B cell (primary cell): ENCODE measurements at regions not wholly inside any gene's neighbourhood (a gene's known extent, or its start where the extent isn't known, plus 50 kb on each side); places are given as distances from the start of the nearest gene placed in this dataset.

Experiments
- ATAC-seq: fragments of 200-7000 bp; cut with Tn5 transposase; one replicate; pipeline ENCODE4 v1.10.0; 2021; ENCODE audit warnings: low read depth, mild to moderate bottlenecking, moderate number of reproducible peaks, moderate library complexity
- CTCF ChIA-PET: fragments of 350-600 bp; sonication (Branson Sonifier 250); formaldehyde crosslinking; loops from one replicate; lab custom pipeline; 2021; ENCODE audit warnings: antibody characterized with exemption, inconsistent platforms; lab: Charles Lee
- POLR2A ChIA-PET: fragments of 350-600 bp; sonication (Branson Sonifier 250); formaldehyde crosslinking; loops from one replicate; lab custom pipeline; 2021; ENCODE audit warnings: antibody characterized with exemption; lab: Charles Lee
- DNase-seq: peaks from one replicate; pipeline ENCODE4 v3.0.0; 2013
- H2AFZ ChIP-seq: 2 replicates; pipeline ENCODE4 v1.6.1; 2012; ENCODE audit warnings: mild to moderate bottlenecking, low read depth, low read length; ENCODE audit not compliant: insufficient read depth, poor library complexity, severe bottlenecking
- H3K27ac ChIP-seq, 2 donors: 1 replicate in 1 of 2; 2 replicates in 1 of 2; pipeline ENCODE4 v1.5.1; 2012 to 2013; ENCODE audit warnings: low read length in 2 of 2, mild to moderate bottlenecking in 2 of 2, moderate library complexity in 1 of 2
- H3K27me3 ChIP-seq, 4 experiments: fragments of 200-600 bp in 1 of 4; sonication (generic) in 1 of 4; replicated peaks in 1 of 4; 1 replicate in 2 of 4; 2 replicates in 2 of 4; pipeline versions ENCODE4 v1.6.1 to v1.7.0; 2013 to 2016; ENCODE audit warnings: low read length in 3 of 4, mild to moderate bottlenecking in 2 of 4, mixed read lengths in 1 of 4, moderate library complexity in 1 of 4; ENCODE audit not compliant: insufficient read depth in 4 of 4, control insufficient read depth in 3 of 4; ENCODE audit errors: control extremely low read depth in 1 of 4
- H3K36me3 ChIP-seq, 2 experiments: replicated peaks in 1 of 2; 1 replicate in 1 of 2; 2 replicates in 1 of 2; pipeline versions ENCODE4 v1.6.1 to v1.7.1; 2013; ENCODE audit warnings: low read length in 1 of 2; ENCODE audit not compliant: insufficient read depth in 2 of 2, control insufficient read depth in 1 of 2; ENCODE audit errors: control extremely low read depth in 1 of 2, extremely low read depth in 1 of 2
- H3K4me1 ChIP-seq, 2 donors: fragments of 200-600 bp in 1 of 2; sonication (generic) in 1 of 2; 1 replicate in 1 of 2; 2 replicates in 1 of 2; pipeline versions ENCODE4 v1.5.1 to v1.6.1; 2013 to 2017; ENCODE audit warnings: low read length in 2 of 2; ENCODE audit not compliant: control insufficient read depth in 2 of 2, insufficient read depth in 2 of 2
- H3K4me2 ChIP-seq: replicated peaks from 2 replicates; pipeline ENCODE3; 2012; ENCODE audit warnings: mild to moderate bottlenecking, low read depth, low read length; ENCODE audit not compliant: poor library complexity, severe bottlenecking
- H3K4me3 ChIP-seq, 5 experiments: fragments of 200-600 bp in 1 of 5; sonication (generic) in 1 of 5; 1 replicate in 3 of 5; 2 replicates in 2 of 5; pipeline versions ENCODE4 v1.5.1 to v1.7.0; 2011 to 2016; ENCODE audit warnings: low read length in 4 of 5, mild to moderate bottlenecking in 4 of 5, low read depth in 2 of 5, control low read depth in 1 of 5, moderate library complexity in 1 of 5; ENCODE audit not compliant: insufficient read depth in 1 of 5; ENCODE audit errors: control extremely low read depth in 1 of 5, extremely low read depth in 1 of 5
- H3K79me2 ChIP-seq: fragments of 200-600 bp; sonication (generic); one replicate; pipeline ENCODE4 v1.6.0; 2016; ENCODE audit warnings: low read length; ENCODE audit not compliant: control insufficient read depth, insufficient read depth
- H3K9ac ChIP-seq: fragments of 200-600 bp; sonication (generic); 2 replicates; pipeline ENCODE4 v1.6.1; 2017; ENCODE audit warnings: mild to moderate bottlenecking, low read length, moderate library complexity
- H3K9me3 ChIP-seq, 3 donors: one replicate each; pipeline versions ENCODE4 v1.6.1 to v1.7.1; 2013; ENCODE audit warnings: low read length in 2 of 3; ENCODE audit not compliant: control insufficient read depth in 2 of 3, insufficient read depth in 1 of 3; ENCODE audit errors: control extremely low read depth in 1 of 3
- H4K20me1 ChIP-seq: 2 replicates; pipeline ENCODE4 v1.6.0; 2012; ENCODE audit warnings: mild to moderate bottlenecking, low read length; ENCODE audit not compliant: insufficient read depth, control insufficient read depth, poor library complexity, severe bottlenecking
- H3K27ac Mint-ChIP-seq: one replicate; pipeline ENCODE4 v1.8.0; 2021; ENCODE audit warnings: mixed read lengths
- H3K27me3 Mint-ChIP-seq: one replicate; pipeline ENCODE4 v1.8.0; 2021; ENCODE audit warnings: mixed read lengths
- H3K4me1 Mint-ChIP-seq: one replicate; pipeline ENCODE4 v1.8.0; 2021; ENCODE audit warnings: mixed read lengths
- H3K4me3 Mint-ChIP-seq: one replicate; pipeline ENCODE4 v1.8.0; 2021; ENCODE audit warnings: mixed read lengths
- H3K9me3 Mint-ChIP-seq: one replicate; pipeline ENCODE4 v1.8.0; 2022; ENCODE audit warnings: mixed read lengths; ENCODE audit not compliant: insufficient read depth
- EZH2 ChIP-seq: IDR thresholded peaks from 2 replicates; pipeline ENCODE4 v1.6.1; 2012; ENCODE audit warnings: borderline replicate concordance, low read depth, mild to moderate bottlenecking, moderate library complexity, low read length; ENCODE audit not compliant: insufficient read depth, poor library complexity, severe bottlenecking
- WGBS: methylation state at CpG from one replicate; pipeline ENCODE4 v1.1.5; 2013; ENCODE audit warnings: missing lambda C conversion rate; ENCODE audit not compliant: insufficient coverage; 5-methylcytosine and 5-hydroxymethylcytosine counted together
- intact Hi-C: fragments of 100-400 bp; cut with micrococcal nuclease; formaldehyde crosslinking; loops from one replicate; pipeline ENCODE4 v1.10.0; 2022
- TF ChIP-seq, protein P1 (sequence below): fragments of 200-600 bp; IDR thresholded peaks from one replicate; pipeline ENCODE4 v1.8.0; 2022; ENCODE audit warnings: antibody characterized with exemption, mild to moderate bottlenecking

- no peak for ATAC-seq
- Histone ChIP-seq H3K9me3 (peaks cover 0 to 9% (median 0%) of the 10 kb centered on the region in 3 donors), H3K4me2 (no peak overlapping the region), H3K4me3 (no peak overlapping the region), H4K20me1 (no peaks in the 10 kb centered on the region), H3K4me1 (no peaks in the 10 kb centered on the region), H3K9ac (no peak overlapping the region), H3K36me3 (no peaks in the 10 kb centered on the region), H3K27ac (no peak overlapping the region), H3K79me2 (no peaks in the 10 kb centered on the region), H2AFZ (no peak overlapping the region), H3K27me3 (no peaks in the 10 kb centered on the region)
- TF ChIP-seq, protein P1, sequence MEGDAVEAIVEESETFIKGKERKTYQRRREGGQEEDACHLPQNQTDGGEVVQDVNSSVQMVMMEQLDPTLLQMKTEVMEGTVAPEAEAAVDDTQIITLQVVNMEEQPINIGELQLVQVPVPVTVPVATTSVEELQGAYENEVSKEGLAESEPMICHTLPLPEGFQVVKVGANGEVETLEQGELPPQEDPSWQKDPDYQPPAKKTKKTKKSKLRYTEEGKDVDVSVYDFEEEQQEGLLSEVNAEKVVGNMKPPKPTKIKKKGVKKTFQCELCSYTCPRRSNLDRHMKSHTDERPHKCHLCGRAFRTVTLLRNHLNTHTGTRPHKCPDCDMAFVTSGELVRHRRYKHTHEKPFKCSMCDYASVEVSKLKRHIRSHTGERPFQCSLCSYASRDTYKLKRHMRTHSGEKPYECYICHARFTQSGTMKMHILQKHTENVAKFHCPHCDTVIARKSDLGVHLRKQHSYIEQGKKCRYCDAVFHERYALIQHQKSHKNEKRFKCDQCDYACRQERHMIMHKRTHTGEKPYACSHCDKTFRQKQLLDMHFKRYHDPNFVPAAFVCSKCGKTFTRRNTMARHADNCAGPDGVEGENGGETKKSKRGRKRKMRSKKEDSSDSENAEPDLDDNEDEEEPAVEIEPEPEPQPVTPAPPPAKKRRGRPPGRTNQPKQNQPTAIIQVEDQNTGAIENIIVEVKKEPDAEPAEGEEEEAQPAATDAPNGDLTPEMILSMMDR: no peak
- no peak for TF ChIP-seq EZH2
- H3K4me3 Mint-ChIP-seq: no peak overlapping the region
- ChIA-PET CTCF (no interaction called here), POLR2A (no interaction called here)
- no peak for DNase-seq
- peaks cover 3% of the 10 kb centered on the region for H3K9me3 Mint-ChIP-seq
- H3K27me3 Mint-ChIP-seq: peaks cover 7% of the 10 kb centered on the region
- intact Hi-C loops: no loop called here
- H3K27ac Mint-ChIP-seq: no peak overlapping the region
- no peaks in the 10 kb centered on the region for H3K4me1 Mint-ChIP-seq
- no CpG with 5 or more reads among the region's 6 CpGs for WGBS
Measured at GRCh38 chr9:1173993-1174392, 123.8 kb downstream of the DMRT2 start.

- TF ChIP-seq EZH2: no peak
- TF ChIP-seq, protein P1: no peak
- 17% methylated on average over 1 of the region's 2 CpGs for WGBS
- DNase-seq (no peak), ATAC-seq (no peak)
- H3K79me2 ChIP-seq: no peaks in the 10 kb centered on the region
- Mint-ChIP-seq H3K4me3 (no peak overlapping the region), H3K27ac (no peak overlapping the region), H3K4me1 (no peaks in the 10 kb centered on the region), H3K9me3 (no peaks in the 10 kb centered on the region), H3K27me3 (peaks cover 4% of the 10 kb centered on the region)
- no peaks in the 10 kb centered on the region for H4K20me1 ChIP-seq
- no peaks in the 10 kb centered on the region for H3K9me3 ChIP-seq
- no peak overlapping the region for H3K27ac ChIP-seq
- H3K4me3 ChIP-seq: no peak overlapping the region
- ChIA-PET CTCF (no interaction called here), POLR2A (no interaction called here)
- H2AFZ ChIP-seq: no peak overlapping the region
- H3K4me1 ChIP-seq: no peaks in the 10 kb centered on the region
- H3K27me3 ChIP-seq: no peaks in the 10 kb centered on the region
- no peak overlapping the region for H3K9ac ChIP-seq
- no peak overlapping the region for H3K4me2 ChIP-seq
- no peaks in the 10 kb centered on the region for H3K36me3 ChIP-seq
- intact Hi-C loops: no loop called here
Measured at GRCh38 chr9:1179366-1179765, 129.2 kb downstream of the DMRT2 start.
